ENCODE measurements at regions not wholly inside any gene's neighbourhood (a gene's known extent, or its start where the extent isn't known, plus 50 kb on each side); places are given as distances from the start of the nearest gene placed in this dataset.

GRCh38 chr17:77892031-77892430, 66.5 kb upstream of the TNRC6C start:
- H3K4me1 ChIP-seq (replicated peaks in 1 of 2; ENCODE audit: control insufficient read depth in 2 of 2, insufficient read depth in 2 of 2, low read length in 2 of 2), result peaks cover 15% of the 10 kb centered on the region in 2 experiments
- no TSS peak for BruUV-seq (replicated peaks)
- no peak overlapping the region for H3K4me2 ChIP-seq (ENCODE audit: insufficient read depth, low read length)
- intact Hi-C loops (cut with micrococcal nuclease) (no loop called here), in situ Hi-C loops (cut with MboI) (no loop called here)
- CTCF ChIA-PET (ENCODE audit: low intra/inter-chr PET ratio), result interaction anchor here (0.6 kb wide), 1 partner anchor 122 kb away, joined by 3 read pairs; no protein-coding TSS in a partner anchor
- no peak overlapping the region for H2AFZ ChIP-seq (ENCODE audit: low read depth, low read length)
- 0 out of 2 replicates have a peak, but pooled peaks cover 3% of the 10 kb centered on the region for H4K20me1 ChIP-seq (replicated peaks; ENCODE audit: control insufficient read depth, insufficient read depth, low read length)
- no peak overlapping the region for H3K4me3 ChIP-seq
- H3K27ac ChIP-seq (ENCODE audit: extremely low read depth, low read depth, low read length), result no peak overlapping the region
- peaks cover 19 to 53% of the 10 kb centered on the region in 2 experiments; a peak in 4 of 5 replicates for H3K27me3 ChIP-seq (ENCODE audit: control insufficient read depth in 2 of 2, insufficient read depth in 2 of 2, low read length in 2 of 2)
- POLR2A ChIA-PET, result interaction anchor here (1.2 to 1.3 kb wide), 2 partner anchors 14 to 122 kb away, joined by 3 to 5 read pairs; no protein-coding TSS in a partner anchor
- no peaks in the 10 kb centered on the region for H3K9me1 ChIP-seq (ENCODE audit: control insufficient read depth, insufficient read depth, low read length)
- 42% methylated on average over 6 of the region's 7 CpGs for WGBS (ENCODE audit: insufficient coverage, low coverage, missing lambda C conversion rate)
- H3K79me2 ChIP-seq (ENCODE audit: control insufficient read depth, insufficient read depth, low read length), result no peaks in the 10 kb centered on the region
- DNase-seq (ENCODE audit: extremely low read depth in 1 of 4, low spot score in 3 of 4) (no peak), FAIRE-seq (no peak), ATAC-seq (no peak)
- H3K9me3 ChIP-seq (replicated peaks; ENCODE audit: control insufficient read depth, insufficient read depth, low read depth, low read length), result no peaks in the 10 kb centered on the region
- H3K36me3 ChIP-seq (ENCODE audit: control insufficient read depth, insufficient read depth, low read length), result no peaks in the 10 kb centered on the region
- no peak overlapping the region for H3K9ac ChIP-seq (ENCODE audit: insufficient read depth in 1 of 2, low read depth in 2 of 2, low read length in 2 of 2)
- TF ChIP-seq ZNF175 (CRISPR knock-in tag; IDR thresholded peaks at IDR 0.05; ENCODE audit: low read depth) (no peak), CBX3 (IDR thresholded peaks at IDR 0.05; ENCODE audit: borderline replicate concordance in 1 of 2, low read length in 2 of 2) (no peak), POLR2G (IDR thresholded peaks at IDR 0.05; ENCODE audit: low read depth, low read length) (no peak), ETV1 (tag; conservative IDR thresholded peaks at IDR 0.05; ENCODE audit: low read depth) (no peak), ZNF3 (CRISPR knock-in tag; IDR thresholded peaks at IDR 0.05) (no peak), ZFP36 (IDR thresholded peaks at IDR 0.05; ENCODE audit: low read depth, low read length, partially characterized antibody) (no peak), BCL6 (CRISPR knock-in tag; IDR thresholded peaks at IDR 0.05) (no peak), TCF15 (CRISPR knock-in tag; IDR thresholded peaks at IDR 0.05) (no peak), CTBP1 (IDR thresholded peaks at IDR 0.05; ENCODE audit: borderline replicate concordance) (no peak), KLF13 (tag; IDR thresholded peaks at IDR 0.05; ENCODE audit: borderline replicate concordance, low read depth) (no peak)
- TF ChIP-seq, protein P1, sequence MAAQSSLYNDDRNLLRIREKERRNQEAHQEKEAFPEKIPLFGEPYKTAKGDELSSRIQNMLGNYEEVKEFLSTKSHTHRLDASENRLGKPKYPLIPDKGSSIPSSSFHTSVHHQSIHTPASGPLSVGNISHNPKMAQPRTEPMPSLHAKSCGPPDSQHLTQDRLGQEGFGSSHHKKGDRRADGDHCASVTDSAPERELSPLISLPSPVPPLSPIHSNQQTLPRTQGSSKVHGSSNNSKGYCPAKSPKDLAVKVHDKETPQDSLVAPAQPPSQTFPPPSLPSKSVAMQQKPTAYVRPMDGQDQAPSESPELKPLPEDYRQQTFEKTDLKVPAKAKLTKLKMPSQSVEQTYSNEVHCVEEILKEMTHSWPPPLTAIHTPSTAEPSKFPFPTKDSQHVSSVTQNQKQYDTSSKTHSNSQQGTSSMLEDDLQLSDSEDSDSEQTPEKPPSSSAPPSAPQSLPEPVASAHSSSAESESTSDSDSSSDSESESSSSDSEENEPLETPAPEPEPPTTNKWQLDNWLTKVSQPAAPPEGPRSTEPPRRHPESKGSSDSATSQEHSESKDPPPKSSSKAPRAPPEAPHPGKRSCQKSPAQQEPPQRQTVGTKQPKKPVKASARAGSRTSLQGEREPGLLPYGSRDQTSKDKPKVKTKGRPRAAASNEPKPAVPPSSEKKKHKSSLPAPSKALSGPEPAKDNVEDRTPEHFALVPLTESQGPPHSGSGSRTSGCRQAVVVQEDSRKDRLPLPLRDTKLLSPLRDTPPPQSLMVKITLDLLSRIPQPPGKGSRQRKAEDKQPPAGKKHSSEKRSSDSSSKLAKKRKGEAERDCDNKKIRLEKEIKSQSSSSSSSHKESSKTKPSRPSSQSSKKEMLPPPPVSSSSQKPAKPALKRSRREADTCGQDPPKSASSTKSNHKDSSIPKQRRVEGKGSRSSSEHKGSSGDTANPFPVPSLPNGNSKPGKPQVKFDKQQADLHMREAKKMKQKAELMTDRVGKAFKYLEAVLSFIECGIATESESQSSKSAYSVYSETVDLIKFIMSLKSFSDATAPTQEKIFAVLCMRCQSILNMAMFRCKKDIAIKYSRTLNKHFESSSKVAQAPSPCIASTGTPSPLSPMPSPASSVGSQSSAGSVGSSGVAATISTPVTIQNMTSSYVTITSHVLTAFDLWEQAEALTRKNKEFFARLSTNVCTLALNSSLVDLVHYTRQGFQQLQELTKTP (IDR thresholded peaks at IDR 0.05; ENCODE audit: low read depth in 1 of 2, partially characterized antibody in 2 of 2), result no peak
- TF ChIP-seq, protein P2, sequence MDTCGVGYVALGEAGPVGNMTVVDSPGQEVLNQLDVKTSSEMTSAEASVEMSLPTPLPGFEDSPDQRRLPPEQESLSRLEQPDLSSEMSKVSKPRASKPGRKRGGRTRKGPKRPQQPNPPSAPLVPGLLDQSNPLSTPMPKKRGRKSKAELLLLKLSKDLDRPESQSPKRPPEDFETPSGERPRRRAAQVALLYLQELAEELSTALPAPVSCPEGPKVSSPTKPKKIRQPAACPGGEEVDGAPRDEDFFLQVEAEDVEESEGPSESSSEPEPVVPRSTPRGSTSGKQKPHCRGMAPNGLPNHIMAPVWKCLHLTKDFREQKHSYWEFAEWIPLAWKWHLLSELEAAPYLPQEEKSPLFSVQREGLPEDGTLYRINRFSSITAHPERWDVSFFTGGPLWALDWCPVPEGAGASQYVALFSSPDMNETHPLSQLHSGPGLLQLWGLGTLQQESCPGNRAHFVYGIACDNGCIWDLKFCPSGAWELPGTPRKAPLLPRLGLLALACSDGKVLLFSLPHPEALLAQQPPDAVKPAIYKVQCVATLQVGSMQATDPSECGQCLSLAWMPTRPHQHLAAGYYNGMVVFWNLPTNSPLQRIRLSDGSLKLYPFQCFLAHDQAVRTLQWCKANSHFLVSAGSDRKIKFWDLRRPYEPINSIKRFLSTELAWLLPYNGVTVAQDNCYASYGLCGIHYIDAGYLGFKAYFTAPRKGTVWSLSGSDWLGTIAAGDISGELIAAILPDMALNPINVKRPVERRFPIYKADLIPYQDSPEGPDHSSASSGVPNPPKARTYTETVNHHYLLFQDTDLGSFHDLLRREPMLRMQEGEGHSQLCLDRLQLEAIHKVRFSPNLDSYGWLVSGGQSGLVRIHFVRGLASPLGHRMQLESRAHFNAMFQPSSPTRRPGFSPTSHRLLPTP (IDR thresholded peaks at IDR 0.05; ENCODE audit: borderline replicate concordance, extremely low read depth, insufficient read length), result no peak
- TF ChIP-seq, protein P3, sequence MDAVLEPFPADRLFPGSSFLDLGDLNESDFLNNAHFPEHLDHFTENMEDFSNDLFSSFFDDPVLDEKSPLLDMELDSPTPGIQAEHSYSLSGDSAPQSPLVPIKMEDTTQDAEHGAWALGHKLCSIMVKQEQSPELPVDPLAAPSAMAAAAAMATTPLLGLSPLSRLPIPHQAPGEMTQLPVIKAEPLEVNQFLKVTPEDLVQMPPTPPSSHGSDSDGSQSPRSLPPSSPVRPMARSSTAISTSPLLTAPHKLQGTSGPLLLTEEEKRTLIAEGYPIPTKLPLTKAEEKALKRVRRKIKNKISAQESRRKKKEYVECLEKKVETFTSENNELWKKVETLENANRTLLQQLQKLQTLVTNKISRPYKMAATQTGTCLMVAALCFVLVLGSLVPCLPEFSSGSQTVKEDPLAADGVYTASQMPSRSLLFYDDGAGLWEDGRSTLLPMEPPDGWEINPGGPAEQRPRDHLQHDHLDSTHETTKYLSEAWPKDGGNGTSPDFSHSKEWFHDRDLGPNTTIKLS (IDR thresholded peaks at IDR 0.05; ENCODE audit: borderline replicate concordance, low read depth), result no peak
